Duodenal mucosa (tissue), 2 donors: ENCODE measurements at regions not wholly inside any gene's neighbourhood (a gene's known extent, or its start where the extent isn't known, plus 50 kb on each side); places are given as distances from the start of the nearest gene placed in this dataset.

Experiments
- H3K27ac ChIP-seq: one replicate; pipeline ENCODE4 v1.7.0; 2013; ENCODE audit warnings: low read depth, low read length
- H3K27me3 ChIP-seq, 2 donors: one replicate each; pipeline ENCODE4 v1.7.0; 2013; ENCODE audit warnings: low read length in 2 of 2, control low read depth in 1 of 2; ENCODE audit not compliant: insufficient read depth in 2 of 2, control insufficient read depth in 1 of 2
- H3K36me3 ChIP-seq, 2 donors: one replicate each; pipeline ENCODE4 v1.7.0; 2013; ENCODE audit warnings: low read length in 2 of 2, control low read depth in 1 of 2; ENCODE audit not compliant: insufficient read depth in 2 of 2, control insufficient read depth in 1 of 2
- H3K4me1 ChIP-seq, 2 donors: one replicate each; pipeline ENCODE4 v1.7.0; 2013; ENCODE audit warnings: low read length in 2 of 2, control low read depth in 1 of 2; ENCODE audit not compliant: insufficient read depth in 2 of 2, control insufficient read depth in 1 of 2
- H3K4me3 ChIP-seq, 2 donors: one replicate each; pipeline ENCODE4 v1.7.0; 2013; ENCODE audit warnings: low read length in 2 of 2, low read depth in 1 of 2
- H3K9ac ChIP-seq, 2 donors: one replicate each; pipeline ENCODE4 v1.7.0; 2013; ENCODE audit warnings: low read length in 2 of 2, low read depth in 1 of 2
- H3K9me3 ChIP-seq, 2 donors: one replicate each; pipeline ENCODE4 v1.7.0; 2013; ENCODE audit warnings: low read length in 2 of 2, control low read depth in 1 of 2; ENCODE audit not compliant: control insufficient read depth in 1 of 2

DNA sequence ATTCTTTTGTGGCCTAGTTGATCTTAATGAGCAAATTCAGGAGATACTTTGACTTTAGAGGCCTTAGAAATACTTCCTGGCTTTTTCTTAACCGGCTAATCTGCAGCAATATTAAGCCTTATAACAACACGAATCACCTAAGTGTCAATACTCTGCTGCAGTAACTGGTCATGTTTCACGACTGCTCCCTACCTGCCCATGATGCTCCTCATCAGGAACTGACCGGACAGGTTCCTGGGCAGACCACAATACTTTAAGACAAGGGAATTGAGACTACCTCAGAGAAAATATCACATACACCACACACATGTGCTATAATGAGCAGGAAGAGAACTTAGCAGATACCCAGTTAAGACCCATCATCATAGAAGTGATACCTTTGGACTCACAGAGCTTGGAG, 211.9 kb upstream of the BMP4 start:
- Histone ChIP-seq H3K9ac (no peak overlapping the region), H3K27ac (no peak overlapping the region), H3K36me3 (no peaks in the 10 kb centered on the region), H3K4me3 (no peak overlapping the region), H3K4me1 (no peaks in the 10 kb centered on the region), H3K27me3 (no peaks in the 10 kb centered on the region), H3K9me3 (no peaks in the 10 kb centered on the region)

DNA sequence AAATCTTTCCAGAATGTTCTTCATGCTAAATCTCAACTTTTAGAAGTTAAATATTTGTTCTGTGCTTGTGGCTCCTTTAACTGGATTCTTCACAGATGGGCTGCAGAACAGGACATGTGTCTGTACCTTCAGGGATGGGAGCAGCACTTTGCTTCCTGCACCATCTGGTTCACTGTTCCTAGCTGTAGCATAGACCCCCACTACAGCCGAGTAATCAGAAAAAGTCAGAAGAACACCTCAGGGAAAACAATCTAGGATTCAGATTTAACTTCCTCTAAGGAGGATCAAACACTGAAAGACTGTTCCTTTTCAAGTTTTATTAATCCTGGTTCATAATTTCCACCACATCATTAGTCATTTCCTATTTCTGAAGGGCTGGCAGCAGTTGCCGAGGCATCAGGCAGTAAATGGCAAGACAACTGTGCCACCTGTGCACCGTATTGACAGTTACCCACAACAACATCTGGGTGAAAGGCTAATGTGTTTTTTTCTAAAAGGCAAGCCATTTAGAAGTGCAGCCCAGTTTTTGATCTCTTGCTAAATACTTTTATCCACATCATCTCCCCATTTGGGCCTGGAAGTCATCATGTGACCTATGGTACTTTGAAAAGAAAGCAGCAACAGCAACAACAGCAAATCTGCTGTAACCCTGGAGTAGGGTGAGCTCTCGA, 212.8 kb upstream of the BMP4 start:
- H3K36me3 ChIP-seq, result no peaks in the 10 kb centered on the region
- H3K4me1 ChIP-seq, result no peaks in the 10 kb centered on the region
- no peaks in the 10 kb centered on the region for H3K27me3 ChIP-seq
- H3K4me3 ChIP-seq, result no peak overlapping the region
- no peaks in the 10 kb centered on the region for H3K9me3 ChIP-seq
- no peak overlapping the region for H3K27ac ChIP-seq
- H3K9ac ChIP-seq, result no peak overlapping the region

DNA sequence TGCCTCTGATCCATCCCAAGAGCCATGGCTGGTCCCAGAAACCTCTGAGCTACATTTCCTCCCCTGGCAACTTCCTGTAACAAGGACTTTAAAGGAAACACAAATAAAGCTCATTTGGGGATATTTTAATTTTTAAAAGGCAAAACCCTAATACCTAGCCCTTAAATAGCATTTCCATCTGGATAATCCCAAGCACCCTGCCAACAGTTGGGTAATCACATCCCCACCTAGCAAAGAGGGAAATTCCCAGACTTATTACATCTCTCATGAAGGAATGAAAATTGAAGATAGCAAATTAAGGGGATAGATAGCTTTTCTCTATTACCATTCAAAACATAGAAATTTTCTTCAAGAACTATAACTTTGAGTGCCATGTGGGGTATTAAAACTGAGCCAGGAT, 213.7 kb upstream of the BMP4 start:
- H3K4me3 ChIP-seq, result no peak overlapping the region
- H3K36me3 ChIP-seq, result no peaks in the 10 kb centered on the region
- no peak overlapping the region for H3K27ac ChIP-seq
- H3K9ac ChIP-seq, result no peak overlapping the region
- H3K9me3 ChIP-seq, result no peaks in the 10 kb centered on the region
- no peaks in the 10 kb centered on the region for H3K4me1 ChIP-seq
- H3K27me3 ChIP-seq, result no peaks in the 10 kb centered on the region

DNA sequence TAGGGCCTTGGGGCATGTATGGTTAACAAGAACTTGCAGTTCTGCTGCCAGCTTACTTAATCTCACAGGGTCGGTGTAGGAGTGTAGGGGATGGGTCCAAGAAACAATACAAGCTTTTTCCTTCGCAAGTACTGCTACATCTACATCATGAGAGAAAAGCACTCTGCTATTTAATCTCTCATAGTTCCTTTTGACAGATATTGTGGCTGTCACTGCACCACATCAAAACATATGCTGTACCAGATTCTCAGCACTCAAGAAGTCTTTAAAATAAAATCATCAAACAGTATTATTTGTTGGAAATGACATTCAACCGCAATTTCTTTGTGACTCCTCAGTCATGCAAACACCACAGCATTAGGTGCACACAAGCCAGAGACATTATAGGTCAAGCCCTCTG, 215.5 kb upstream of the BMP4 start:
- Histone ChIP-seq H3K9me3 (no peaks in the 10 kb centered on the region), H3K27ac (no peak overlapping the region), H3K9ac (no peak overlapping the region), H3K36me3 (no peaks in the 10 kb centered on the region), H3K27me3 (no peaks in the 10 kb centered on the region), H3K4me1 (peaks cover 0 to 10% of the 10 kb centered on the region in 2 donors), H3K4me3 (no peak overlapping the region)

DNA sequence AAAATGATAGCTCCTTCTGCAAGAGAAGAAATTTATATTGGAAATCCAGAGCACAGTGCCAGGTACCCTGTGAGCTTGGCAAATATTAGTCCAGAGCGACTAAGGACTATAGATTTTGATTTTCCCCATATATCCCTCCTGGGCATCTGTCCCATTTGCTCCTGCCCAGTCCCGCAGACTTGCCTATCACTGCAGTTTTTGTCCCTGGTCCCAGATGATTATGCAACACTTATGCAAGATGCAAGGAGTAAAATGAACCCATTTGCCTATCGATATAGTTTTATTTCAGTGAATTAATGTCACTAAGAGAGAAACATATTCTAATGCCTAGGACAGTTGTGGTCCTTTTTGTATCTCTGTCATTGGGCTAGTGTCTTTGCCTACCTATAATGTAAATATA, 215.9 kb upstream of the BMP4 start:
- no peaks in the 10 kb centered on the region for H3K9me3 ChIP-seq
- H3K4me1 ChIP-seq, result peaks cover 3 to 11% of the 10 kb centered on the region in 2 donors
- H3K27me3 ChIP-seq, result no peaks in the 10 kb centered on the region
- no peak overlapping the region for H3K27ac ChIP-seq
- H3K9ac ChIP-seq, result no peak overlapping the region
- no peak overlapping the region for H3K4me3 ChIP-seq
- H3K36me3 ChIP-seq, result no peaks in the 10 kb centered on the region

DNA sequence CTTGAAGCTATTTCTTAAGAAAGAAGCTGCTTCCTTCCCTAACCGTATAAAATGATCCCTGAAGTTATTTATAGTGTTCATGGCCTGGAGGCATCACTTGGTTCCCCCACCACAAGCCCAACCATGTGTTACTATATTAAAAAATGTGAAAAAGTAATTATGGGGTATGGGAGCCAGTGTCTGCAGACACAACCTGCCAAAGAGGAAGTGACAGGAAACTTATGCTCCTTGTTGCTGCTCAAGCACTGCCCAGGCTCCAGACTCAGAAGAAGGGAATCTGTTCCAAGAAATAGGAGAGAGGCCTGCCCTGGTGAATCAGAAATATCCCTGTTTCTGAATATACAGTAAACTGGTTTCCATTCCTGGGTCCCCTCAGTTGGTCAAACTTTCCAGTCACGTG, 217.2 kb upstream of the BMP4 start:
- no peak overlapping the region for H3K4me3 ChIP-seq
- no peaks in the 10 kb centered on the region for H3K27me3 ChIP-seq
- no peaks in the 10 kb centered on the region for H3K9me3 ChIP-seq
- H3K9ac ChIP-seq, result no peak overlapping the region
- H3K4me1 ChIP-seq, result peaks cover 12 to 23% of the 10 kb centered on the region in 2 donors
- no peak overlapping the region for H3K27ac ChIP-seq
- H3K36me3 ChIP-seq, result no peaks in the 10 kb centered on the region

DNA sequence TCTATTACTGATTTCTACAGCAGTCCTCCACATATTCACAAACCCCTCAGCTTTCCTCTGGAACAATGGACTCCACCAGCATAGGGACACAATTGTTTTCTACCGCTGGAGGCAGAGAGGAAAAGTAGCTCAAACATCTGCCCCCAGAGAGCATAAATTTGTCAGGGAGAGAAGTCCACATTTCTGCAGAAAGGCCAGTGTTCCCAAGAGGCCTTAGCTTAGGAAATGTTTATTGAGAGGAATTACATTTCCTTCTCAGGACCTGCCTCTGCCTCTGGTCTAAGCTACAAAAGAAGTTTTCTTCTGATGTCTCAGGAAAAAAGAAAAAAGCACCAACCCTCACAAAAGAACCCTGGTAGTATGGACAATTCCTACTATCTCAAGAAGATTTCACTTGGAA, 217.8 kb upstream of the BMP4 start:
- Histone ChIP-seq H3K36me3 (no peaks in the 10 kb centered on the region), H3K27me3 (no peaks in the 10 kb centered on the region), H3K9ac (no peak overlapping the region), H3K27ac (no peak overlapping the region), H3K9me3 (no peaks in the 10 kb centered on the region), H3K4me3 (no peak overlapping the region), H3K4me1 (peaks cover 12 to 28% of the 10 kb centered on the region in 2 donors)

DNA sequence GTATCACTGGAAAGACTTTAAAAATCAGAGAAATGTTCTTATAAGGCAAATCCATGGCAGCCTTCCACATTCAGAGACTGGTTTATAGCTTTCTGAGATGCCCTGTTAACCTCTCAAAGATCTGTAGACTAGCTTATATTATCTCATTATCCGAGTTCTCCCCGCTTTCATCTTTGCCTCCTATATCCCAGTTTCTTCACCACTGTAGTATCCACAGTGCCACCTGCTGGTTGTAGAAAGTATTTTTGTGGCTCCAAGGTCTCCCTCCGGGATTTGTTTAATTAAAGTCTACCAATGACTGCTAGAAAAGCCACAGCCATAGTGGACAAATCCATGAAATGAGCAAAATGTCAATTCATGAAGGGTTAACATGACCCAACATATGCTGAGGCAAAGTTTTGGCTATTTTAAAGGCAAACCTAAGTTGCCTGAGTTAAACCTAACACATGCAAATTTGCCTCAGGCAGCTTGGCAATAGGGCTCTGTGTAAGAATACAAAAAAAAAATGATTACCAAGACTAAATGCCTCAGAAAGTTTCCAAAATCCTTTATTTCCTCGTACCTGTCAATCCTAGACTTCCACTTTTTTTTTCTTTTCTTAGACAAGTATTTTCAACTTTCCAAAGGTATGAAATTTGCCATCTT, 218.8 kb upstream of the BMP4 start:
- no peaks in the 10 kb centered on the region for H3K9me3 ChIP-seq
- H3K4me1 ChIP-seq, result peaks cover 12 to 28% of the 10 kb centered on the region in 2 donors
- H3K27me3 ChIP-seq, result no peaks in the 10 kb centered on the region
- H3K4me3 ChIP-seq, result no peak overlapping the region
- no peak overlapping the region for H3K27ac ChIP-seq
- H3K36me3 ChIP-seq, result no peaks in the 10 kb centered on the region
- H3K9ac ChIP-seq, result no peak overlapping the region

DNA sequence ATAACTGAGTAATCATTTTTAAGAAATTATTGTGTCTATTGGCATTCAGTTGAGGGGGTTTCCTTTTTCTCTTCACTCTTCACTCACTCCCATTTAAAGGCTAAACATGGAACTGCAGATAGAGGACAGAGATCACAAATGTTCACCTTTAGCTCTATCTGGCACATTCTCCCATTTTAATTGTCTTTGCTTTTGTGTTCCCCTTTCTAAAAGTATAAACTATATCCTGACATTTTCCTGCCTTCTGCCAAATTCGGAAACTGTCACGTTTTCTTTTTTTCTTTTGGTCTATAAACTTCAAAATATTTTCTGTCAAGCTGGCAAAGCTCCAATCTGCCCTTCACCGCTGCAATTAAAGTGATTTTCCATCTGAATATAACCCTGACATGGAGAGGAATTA, 219.8 kb upstream of the CDKN3 start:
- Histone ChIP-seq H3K27me3 (no peaks in the 10 kb centered on the region), H3K4me3 (no peak overlapping the region), H3K9ac (no peak overlapping the region), H3K36me3 (no peaks in the 10 kb centered on the region), H3K4me1 (peaks cover 12 to 28% of the 10 kb centered on the region in 2 donors), H3K9me3 (no peaks in the 10 kb centered on the region), H3K27ac (no peak overlapping the region)

DNA sequence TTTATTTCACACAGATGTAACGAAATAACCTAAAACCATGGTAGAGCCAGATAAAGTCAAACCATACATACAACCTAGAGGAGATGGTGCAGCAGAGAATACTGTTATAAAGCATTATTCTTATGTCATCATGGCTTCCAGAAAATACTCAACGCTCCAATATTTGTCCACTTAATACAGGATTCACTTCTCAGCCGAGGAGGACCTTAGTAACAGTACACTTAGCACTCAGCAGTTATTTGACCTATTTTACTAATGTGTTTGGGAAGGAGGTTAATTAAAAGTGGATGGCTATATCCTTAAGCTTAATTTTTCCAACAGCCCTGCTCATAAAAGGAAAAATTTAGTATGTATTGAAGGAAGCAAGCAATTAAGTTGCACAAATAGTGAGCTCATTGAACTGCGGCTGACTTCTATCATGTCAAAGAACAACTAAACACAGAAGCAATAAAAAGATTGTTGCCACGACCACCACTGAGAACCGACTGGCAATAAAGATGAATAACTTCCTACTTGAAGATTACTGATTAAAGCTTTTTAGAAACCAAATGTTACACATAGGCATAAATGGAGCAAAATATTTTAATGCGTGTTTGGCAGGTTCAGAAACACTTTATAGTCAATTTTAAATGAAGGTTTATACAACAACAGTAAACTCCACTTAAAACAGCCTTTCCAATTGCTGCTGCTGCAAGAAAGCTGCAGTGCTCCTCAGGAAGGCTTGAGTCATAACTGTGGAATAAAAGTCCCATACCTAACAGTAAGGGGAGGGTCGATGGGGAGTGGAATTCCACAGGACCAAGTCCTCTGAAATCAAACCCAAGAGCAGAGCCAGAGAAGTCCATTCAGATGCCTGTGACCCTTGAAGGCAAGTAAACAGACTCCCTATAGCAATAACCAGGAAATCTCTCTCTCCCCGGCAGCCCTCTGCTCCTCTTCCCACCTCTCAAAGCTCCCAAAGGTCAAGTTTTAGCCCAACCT, 218.9 kb upstream of the CDKN3 start:
- Histone ChIP-seq H3K9ac (no peak overlapping the region), H3K9me3 (no peaks in the 10 kb centered on the region), H3K36me3 (no peaks in the 10 kb centered on the region), H3K27ac (no peak overlapping the region), H3K27me3 (no peaks in the 10 kb centered on the region), H3K4me3 (no peak overlapping the region), H3K4me1 (peaks cover 12 to 28% of the 10 kb centered on the region in 2 donors)
